ENCODE measurements at regions not wholly inside any gene's neighbourhood (a gene's known extent, or its start where the extent isn't known, plus 50 kb on each side); places are given as distances from the start of the nearest gene placed in this dataset.

DNA sequence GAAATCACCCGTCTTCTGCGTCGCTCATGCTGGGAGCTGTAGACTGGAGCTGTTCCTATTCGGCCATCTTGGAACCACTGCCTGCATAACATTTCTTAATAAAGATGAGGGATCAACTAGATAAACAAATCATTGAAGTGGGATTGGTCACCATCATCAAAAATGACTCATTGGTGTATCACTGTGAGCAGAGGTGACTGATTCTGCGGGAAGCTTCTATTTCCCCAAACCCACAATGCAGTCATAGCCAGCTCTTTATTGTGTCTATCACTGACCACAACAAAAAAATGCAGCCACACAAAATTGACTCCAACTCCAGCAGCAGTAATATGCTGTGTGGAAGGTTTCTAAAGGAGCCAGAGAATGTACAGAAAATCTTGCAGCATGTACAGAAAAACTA, 630.7 kb upstream of the HS6ST1 start:
- DNase-seq (ENCODE audit: low read depth, low spot score), result no peak
- H3K4me3 ChIP-seq (ENCODE audit: low read depth, low read length), result no peak overlapping the region
- TF ChIP-seq, protein P1, sequence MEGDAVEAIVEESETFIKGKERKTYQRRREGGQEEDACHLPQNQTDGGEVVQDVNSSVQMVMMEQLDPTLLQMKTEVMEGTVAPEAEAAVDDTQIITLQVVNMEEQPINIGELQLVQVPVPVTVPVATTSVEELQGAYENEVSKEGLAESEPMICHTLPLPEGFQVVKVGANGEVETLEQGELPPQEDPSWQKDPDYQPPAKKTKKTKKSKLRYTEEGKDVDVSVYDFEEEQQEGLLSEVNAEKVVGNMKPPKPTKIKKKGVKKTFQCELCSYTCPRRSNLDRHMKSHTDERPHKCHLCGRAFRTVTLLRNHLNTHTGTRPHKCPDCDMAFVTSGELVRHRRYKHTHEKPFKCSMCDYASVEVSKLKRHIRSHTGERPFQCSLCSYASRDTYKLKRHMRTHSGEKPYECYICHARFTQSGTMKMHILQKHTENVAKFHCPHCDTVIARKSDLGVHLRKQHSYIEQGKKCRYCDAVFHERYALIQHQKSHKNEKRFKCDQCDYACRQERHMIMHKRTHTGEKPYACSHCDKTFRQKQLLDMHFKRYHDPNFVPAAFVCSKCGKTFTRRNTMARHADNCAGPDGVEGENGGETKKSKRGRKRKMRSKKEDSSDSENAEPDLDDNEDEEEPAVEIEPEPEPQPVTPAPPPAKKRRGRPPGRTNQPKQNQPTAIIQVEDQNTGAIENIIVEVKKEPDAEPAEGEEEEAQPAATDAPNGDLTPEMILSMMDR (IDR thresholded peaks at IDR 0.05; ENCODE audit: low read depth, low read length), result no peak
- in situ Hi-C loops (cut with HindIII; ENCODE audit: low sequenced_read_pairs), result no loop called here

DNA sequence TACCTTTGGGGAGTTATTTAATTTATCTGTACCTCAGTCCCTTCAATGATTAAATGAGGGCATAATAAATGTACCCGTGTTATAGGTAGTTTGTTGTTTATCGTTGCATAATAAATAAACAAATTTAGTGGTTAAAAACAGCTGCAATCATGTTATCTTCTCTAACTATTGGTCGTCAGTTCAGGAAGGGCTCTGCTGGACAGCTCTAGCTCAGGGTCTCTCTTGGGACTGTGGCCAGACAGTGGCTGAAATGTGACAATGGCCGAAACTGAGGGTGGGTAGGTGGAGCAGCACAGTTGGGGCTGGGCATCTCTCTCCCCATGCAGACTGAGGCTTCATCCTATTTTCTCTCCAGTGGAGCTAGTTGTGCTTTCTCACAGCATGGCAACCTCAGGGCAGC, 632.1 kb upstream of the HS6ST1 start:
- no peak for DNase-seq (ENCODE audit: low read depth, low spot score)
- in situ Hi-C loops (cut with HindIII; ENCODE audit: low sequenced_read_pairs), result no loop called here
- H3K4me3 ChIP-seq (ENCODE audit: low read depth, low read length), result no peak overlapping the region
- TF ChIP-seq, protein P1 (IDR thresholded peaks at IDR 0.05; ENCODE audit: low read depth, low read length), result no peak

DNA sequence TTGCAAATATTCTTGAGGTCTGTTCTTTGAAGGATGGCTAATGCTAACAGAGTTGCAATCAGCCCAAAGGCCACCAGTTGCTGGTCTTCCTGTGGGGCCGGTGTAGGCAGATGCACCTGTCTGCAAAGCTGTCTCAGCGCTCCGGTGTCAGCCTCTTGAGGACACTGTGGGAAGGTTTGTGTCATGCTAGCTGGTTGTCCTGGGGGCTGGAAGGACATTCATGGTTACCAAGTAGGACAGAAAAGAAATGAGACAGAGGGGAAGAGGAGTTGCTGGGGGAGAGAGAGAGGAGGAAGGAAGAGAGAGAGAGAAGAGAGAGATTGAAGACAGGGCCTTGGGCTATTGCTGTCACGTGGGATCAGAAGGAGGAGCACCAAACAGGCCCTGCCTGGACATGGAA, 639.6 kb upstream of the HS6ST1 start:
- H3K4me3 ChIP-seq (ENCODE audit: low read depth, low read length), result no peak overlapping the region
- DNase-seq (ENCODE audit: low read depth, low spot score), result no peak
- TF ChIP-seq, protein P1 (IDR thresholded peaks at IDR 0.05; ENCODE audit: low read depth, low read length), result no peak
- in situ Hi-C loops (cut with HindIII; ENCODE audit: low sequenced_read_pairs), result no loop called here

DNA sequence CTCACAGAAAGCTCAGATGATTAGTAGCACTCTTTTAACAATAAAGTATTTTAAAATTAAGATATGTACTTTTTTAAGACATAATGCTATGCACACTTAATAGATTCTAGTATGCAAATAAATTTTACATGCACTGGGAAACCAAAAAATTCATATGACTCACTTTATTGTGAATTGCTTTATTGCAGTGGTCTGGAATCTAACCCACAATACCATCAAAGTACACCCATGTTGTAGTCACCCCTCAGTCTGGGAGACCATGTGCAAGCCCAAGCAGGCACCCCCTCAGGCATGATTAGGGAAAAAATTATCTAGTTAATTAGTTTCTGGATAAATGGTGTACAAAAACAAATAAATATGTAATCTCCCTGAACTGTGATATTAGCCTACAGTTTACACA, 649.0 kb upstream of the HS6ST1 start:
- in situ Hi-C loops (cut with HindIII; ENCODE audit: low sequenced_read_pairs), result no loop called here
- TF ChIP-seq, protein P1 (IDR thresholded peaks at IDR 0.05; ENCODE audit: low read depth, low read length), result no peak
- DNase-seq (ENCODE audit: low read depth, low spot score), result no peak
- H3K4me3 ChIP-seq (ENCODE audit: low read depth, low read length), result no peak overlapping the region

DNA sequence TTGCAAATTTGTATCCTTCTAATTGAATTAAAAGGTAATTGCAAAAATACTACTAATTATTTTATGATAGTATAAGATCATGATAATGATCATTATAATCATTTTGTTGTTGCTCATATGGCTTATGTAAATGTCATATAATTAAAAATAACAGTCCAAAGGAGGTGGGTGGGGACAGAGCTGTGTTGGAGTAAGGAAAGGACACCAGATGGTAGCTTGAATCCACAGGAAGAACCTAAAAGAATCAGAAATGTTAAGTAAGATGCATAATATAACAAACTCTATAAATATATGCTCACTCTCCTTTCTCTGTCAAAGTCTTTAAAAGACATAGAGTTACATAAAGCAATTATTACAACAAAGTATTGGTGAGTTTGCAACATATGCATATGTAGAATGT, 650.7 kb upstream of the HS6ST1 start:
- in situ Hi-C loops (cut with HindIII; ENCODE audit: low sequenced_read_pairs), result no loop called here

DNA sequence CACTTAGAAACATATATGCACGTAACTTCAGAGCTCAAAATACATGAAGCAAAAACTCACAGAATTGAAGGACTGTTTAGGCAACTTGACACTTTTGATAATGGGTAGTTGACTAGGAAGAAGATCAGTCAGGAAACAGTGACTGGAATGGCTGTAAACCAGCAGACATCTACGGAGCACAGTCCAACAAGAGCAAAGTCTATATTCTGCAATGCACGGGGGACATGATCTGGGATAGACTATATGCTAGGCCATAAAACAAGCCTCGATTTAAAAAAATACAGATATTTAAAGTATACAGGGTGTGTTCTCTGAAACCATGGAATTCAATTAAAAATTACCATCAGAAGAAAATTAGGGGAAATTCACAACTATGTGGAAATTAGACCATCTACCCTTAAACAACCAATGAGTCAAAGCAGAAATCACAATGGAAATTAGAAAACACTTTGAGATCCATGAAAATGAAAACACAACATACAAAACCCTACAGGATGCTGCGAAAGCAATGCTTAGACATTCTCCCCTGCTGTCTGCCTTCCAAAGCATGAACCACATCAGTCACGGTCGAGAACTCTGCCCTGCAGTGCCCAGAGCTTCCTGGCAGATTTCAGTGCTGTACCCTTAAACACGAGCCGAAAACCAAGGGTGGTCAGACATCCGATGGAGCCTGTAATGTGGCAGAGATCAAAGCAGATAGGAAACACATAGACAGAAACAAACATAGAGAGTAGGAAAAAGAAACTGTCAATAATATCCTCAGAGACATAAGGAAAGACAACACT, 651.9 kb upstream of the HS6ST1 start:
- TF ChIP-seq, protein P1 (IDR thresholded peaks at IDR 0.05; ENCODE audit: low read depth, low read length), result no peak
- DNase-seq (ENCODE audit: low read depth, low spot score), result no peak
- in situ Hi-C loops (cut with HindIII; ENCODE audit: low sequenced_read_pairs), result no loop called here
- no peak overlapping the region for H3K4me3 ChIP-seq (ENCODE audit: low read depth, low read length)

More for the DNA sequence above, 650.7 kb upstream of the HS6ST1 start:
- TF ChIP-seq, protein P1 (IDR thresholded peaks at IDR 0.05; ENCODE audit: low read depth, low read length), result no peak
- no peak for DNase-seq (ENCODE audit: low read depth, low spot score)
- H3K4me3 ChIP-seq (ENCODE audit: low read depth, low read length), result no peak overlapping the region
